ENCODE measurements at regions not wholly inside any gene's neighbourhood (a gene's known extent, or its start where the extent isn't known, plus 50 kb on each side); places are given as distances from the start of the nearest gene placed in this dataset.

GRCh38 chr20:39277185-39277584, 315.0 kb downstream of the DHX35 start:
- TF ChIP-seq CTCF (IDR thresholded peaks at IDR 0.05; ENCODE audit: partially characterized antibody, unreplicated experiment), result no peak
- peaks cover 6% of the 10 kb centered on the region for H3K9me3 Mint-ChIP-seq (ENCODE audit: unreplicated experiment)
- H3K27me3 Mint-ChIP-seq (ENCODE audit: unreplicated experiment), result peaks cover 2% of the 10 kb centered on the region
- no peak for DNase-seq
- H3K27ac Mint-ChIP-seq (ENCODE audit: unreplicated experiment), result no peak overlapping the region
- no peaks in the 10 kb centered on the region for H3K4me1 Mint-ChIP-seq (ENCODE audit: low read depth, unreplicated experiment)
- H3K36me3 Mint-ChIP-seq (ENCODE audit: unreplicated experiment), result peaks cover 9% of the 10 kb centered on the region
- no peak overlapping the region for H3K4me3 Mint-ChIP-seq (ENCODE audit: unreplicated experiment)

- no peak overlapping the region for H3K4me3 Mint-ChIP-seq (ENCODE audit: unreplicated experiment)
- no peak for DNase-seq
Measured at GRCh38 chr20:39270837-39271604, 308.9 kb downstream of the DHX35 start.

GRCh38 chr20:39269493-39270217, 307.5 kb downstream of the DHX35 start:
- Mint-ChIP-seq H3K9me3 (ENCODE audit: unreplicated experiment) (peaks cover 5% of the 10 kb centered on the region), H3K27ac (ENCODE audit: unreplicated experiment) (no peak overlapping the region), H3K4me1 (ENCODE audit: low read depth, unreplicated experiment) (peaks cover 14% of the 10 kb centered on the region), H3K27me3 (ENCODE audit: unreplicated experiment) (no peaks in the 10 kb centered on the region), H3K36me3 (ENCODE audit: unreplicated experiment) (no peaks in the 10 kb centered on the region), H3K4me3 (ENCODE audit: unreplicated experiment) (no peak overlapping the region)
- no peak for TF ChIP-seq CTCF (IDR thresholded peaks at IDR 0.05; ENCODE audit: partially characterized antibody, unreplicated experiment)
- no peak for DNase-seq

More at GRCh38 chr20:39270837-39271604, 308.9 kb downstream of the DHX35 start:
- Mint-ChIP-seq H3K9me3 (ENCODE audit: unreplicated experiment) (peaks cover 5% of the 10 kb centered on the region), H3K36me3 (ENCODE audit: unreplicated experiment) (peaks cover 4% of the 10 kb centered on the region), H3K27ac (ENCODE audit: unreplicated experiment) (no peak overlapping the region), H3K27me3 (ENCODE audit: unreplicated experiment) (peaks cover 2% of the 10 kb centered on the region), H3K4me1 (ENCODE audit: low read depth, unreplicated experiment) (peaks cover 14% of the 10 kb centered on the region)
- no peak for TF ChIP-seq CTCF (IDR thresholded peaks at IDR 0.05; ENCODE audit: partially characterized antibody, unreplicated experiment)

- Mint-ChIP-seq H3K4me1 (ENCODE audit: low read depth, unreplicated experiment) (peaks cover 14% of the 10 kb centered on the region), H3K27ac (ENCODE audit: unreplicated experiment) (no peak overlapping the region), H3K4me3 (ENCODE audit: unreplicated experiment) (no peak overlapping the region), H3K27me3 (ENCODE audit: unreplicated experiment) (no peaks in the 10 kb centered on the region), H3K36me3 (ENCODE audit: unreplicated experiment) (no peaks in the 10 kb centered on the region), H3K9me3 (ENCODE audit: unreplicated experiment) (peaks cover 5% of the 10 kb centered on the region)
- DNase-seq, result peak; percentile 85
- peak; percentile 95 for TF ChIP-seq CTCF (IDR thresholded peaks at IDR 0.05; ENCODE audit: partially characterized antibody, unreplicated experiment)
Measured at GRCh38 chr20:39268981-39269461, 306.9 kb downstream of the DHX35 start.

All from glutamatergic neuron (in vitro differentiated cells).